GM13977 (cell line): ENCODE measurements at regions not wholly inside any gene's neighbourhood (a gene's known extent, or its start where the extent isn't known, plus 50 kb on each side); places are given as distances from the start of the nearest gene placed in this dataset.

Source experiments
- DNase-seq: peaks from one replicate; pipeline ENCODE4 v3.0.0; 2012; ENCODE audit warnings: low spot score
- in situ Hi-C: fragments of 300-500 bp; cut with MboI; formaldehyde crosslinking; loops from one replicate; pipeline ENCODE4 v1.12.0; 2022; ENCODE audit warnings: low sequenced_read_pairs, low pct_unique_long_range_greater_than_20kb, mixed read lengths, inconsistent platforms; ENCODE audit not compliant: unreplicated experiment
- TF ChIP-seq, protein P1 (sequence below): IDR thresholded peaks from 2 replicates; pipeline ENCODE4 v1.5.1; 2012; ENCODE audit warnings: mild to moderate bottlenecking, control low read depth; ENCODE audit not compliant: insufficient read depth; ENCODE audit errors: extremely low read depth, missing control alignments

GRCh38 chr4:175453456-175453855 lies 358.6 kb downstream of the GPM6A start:
- no peak for DNase-seq
- in situ Hi-C loops, result no loop called here
- TF ChIP-seq, protein P1, sequence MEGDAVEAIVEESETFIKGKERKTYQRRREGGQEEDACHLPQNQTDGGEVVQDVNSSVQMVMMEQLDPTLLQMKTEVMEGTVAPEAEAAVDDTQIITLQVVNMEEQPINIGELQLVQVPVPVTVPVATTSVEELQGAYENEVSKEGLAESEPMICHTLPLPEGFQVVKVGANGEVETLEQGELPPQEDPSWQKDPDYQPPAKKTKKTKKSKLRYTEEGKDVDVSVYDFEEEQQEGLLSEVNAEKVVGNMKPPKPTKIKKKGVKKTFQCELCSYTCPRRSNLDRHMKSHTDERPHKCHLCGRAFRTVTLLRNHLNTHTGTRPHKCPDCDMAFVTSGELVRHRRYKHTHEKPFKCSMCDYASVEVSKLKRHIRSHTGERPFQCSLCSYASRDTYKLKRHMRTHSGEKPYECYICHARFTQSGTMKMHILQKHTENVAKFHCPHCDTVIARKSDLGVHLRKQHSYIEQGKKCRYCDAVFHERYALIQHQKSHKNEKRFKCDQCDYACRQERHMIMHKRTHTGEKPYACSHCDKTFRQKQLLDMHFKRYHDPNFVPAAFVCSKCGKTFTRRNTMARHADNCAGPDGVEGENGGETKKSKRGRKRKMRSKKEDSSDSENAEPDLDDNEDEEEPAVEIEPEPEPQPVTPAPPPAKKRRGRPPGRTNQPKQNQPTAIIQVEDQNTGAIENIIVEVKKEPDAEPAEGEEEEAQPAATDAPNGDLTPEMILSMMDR, result no peak

DNA sequence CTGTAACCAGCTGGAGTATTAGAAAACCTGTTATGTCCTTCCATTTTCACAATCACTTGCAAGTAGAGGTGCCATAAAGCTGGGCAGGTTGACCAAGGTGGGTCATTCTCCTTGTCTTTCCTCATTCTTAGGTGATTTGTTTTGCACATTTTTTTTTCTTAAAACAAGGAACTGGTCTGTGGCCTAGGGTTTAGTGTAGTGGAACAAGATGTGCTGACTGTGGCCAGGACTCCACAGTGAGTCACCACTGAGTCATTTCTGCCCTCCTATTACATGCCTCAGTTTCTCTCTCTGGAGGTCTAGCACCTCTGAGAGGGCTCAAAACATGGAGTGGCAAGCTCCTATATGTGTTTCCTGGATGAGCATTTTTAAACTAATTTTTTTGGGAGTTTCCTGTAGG lies 355.9 kb downstream of the GPM6A start:
- no peak for DNase-seq
- TF ChIP-seq, protein P1, result no peak
- in situ Hi-C loops, result no loop called here

DNA sequence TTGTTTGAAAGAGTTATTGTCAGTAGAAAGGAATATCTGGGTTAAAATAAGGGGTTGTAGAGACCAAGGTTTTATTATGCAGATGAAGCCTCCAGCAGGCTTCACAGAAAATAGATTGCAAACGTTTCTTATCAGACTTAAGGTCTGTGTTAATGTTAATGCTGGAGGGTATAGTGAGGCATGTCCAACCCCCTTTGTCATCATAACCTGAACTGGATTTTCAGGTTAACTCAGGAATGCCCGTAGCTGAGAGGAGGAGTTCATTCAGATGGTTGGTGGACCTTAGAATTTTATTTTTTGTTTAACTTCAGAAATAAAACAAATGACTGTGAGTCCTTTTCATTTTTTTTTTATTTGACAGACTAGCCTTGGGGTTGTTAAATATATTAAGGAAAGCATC lies 354.1 kb downstream of the GPM6A start:
- in situ Hi-C loops, result no loop called here
- TF ChIP-seq, protein P1, result no peak
- DNase-seq, result no peak

- in situ Hi-C loops, result no loop called here
- no peak for DNase-seq
- TF ChIP-seq, protein P1, result no peak
Observed at GRCh38 chr4:175459571-175459970, 352.5 kb downstream of the GPM6A start.

DNA sequence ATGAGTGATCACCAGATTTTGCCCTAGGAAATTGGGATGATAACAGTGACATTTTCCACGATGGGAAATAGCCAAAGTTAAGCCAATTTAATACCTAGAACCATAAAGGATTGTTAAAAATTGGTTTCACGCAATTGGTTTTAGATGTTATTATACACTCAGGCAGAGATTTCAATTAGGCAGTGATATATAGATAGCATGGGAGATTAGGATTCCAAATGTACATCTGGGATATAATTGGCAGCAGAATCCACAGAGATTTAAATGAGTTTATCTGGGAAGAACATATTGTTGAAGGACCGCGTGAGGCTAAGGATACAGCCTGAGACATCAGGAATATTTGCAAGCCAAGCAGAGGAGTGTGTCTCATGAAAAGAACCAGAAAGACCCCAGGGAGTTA lies 351.6 kb downstream of the GPM6A start:
- no peak for DNase-seq
- TF ChIP-seq, protein P1, result no peak
- in situ Hi-C loops, result no loop called here

DNA sequence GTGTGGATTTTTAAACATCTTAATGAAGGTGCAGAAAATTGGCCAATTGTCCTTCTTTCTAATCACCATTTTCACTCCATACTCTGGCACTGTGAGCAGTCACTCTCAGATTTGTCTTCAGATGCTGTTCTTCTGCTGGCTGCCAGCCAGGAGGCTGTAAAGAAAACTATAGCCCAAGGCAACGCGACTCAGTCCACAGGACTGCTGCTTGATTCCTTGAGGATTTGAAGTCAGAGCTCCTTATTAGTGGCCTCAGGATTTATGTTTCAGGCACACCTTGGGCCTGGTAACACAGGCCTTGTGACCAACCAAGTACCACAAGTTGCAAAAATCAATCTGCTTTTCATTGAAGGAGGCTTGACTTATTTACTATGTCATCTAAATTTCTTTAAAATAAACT lies 342.6 kb downstream of the GPM6A start:
- in situ Hi-C loops, result no loop called here
- DNase-seq, result no peak

GRCh38 chr4:175470131-175470530 lies 341.9 kb downstream of the GPM6A start:
- in situ Hi-C loops, result no loop called here
- DNase-seq, result no peak
- TF ChIP-seq, protein P1, result no peak

More for the DNA sequence above, 342.6 kb downstream of the GPM6A start:
- TF ChIP-seq, protein P1, result no peak
